Brain pericyte (primary cell): ENCODE measurements at regions not wholly inside any gene's neighbourhood (a gene's known extent, or its start where the extent isn't known, plus 50 kb on each side); places are given as distances from the start of the nearest gene placed in this dataset.
A peak's percentile ranks its signal among the peaks of the same experiment; 100 is the strongest.

Experiments used
- DNase-seq: peaks from one replicate; pipeline ENCODE4 v3.0.0-alpha.2; 2012; ENCODE audit warnings: low read depth, low spot score

DNA sequence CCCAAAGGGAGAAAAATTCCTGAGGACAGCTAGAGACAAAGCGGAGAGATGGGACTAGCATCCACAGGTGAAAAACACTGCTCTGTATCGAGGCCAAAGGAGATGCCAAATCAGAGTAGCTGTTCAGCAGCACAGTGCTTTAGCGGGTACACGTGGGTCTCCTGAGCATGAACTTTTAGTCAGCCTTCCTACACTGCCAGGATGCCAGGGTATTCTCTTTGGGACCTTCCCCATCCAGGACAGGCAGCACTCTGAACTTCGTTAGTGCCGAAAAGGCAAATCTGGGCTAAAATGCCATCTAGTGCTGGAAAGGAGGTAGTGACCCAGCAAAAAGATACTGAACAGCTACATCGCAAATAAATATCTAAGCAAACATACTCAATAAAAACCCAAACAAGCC, 64.9 kb downstream of the C6orf58 start:
- DNase-seq: peak; percentile 3
